ENCODE measurements at regions not wholly inside any gene's neighbourhood (a gene's known extent, or its start where the extent isn't known, plus 50 kb on each side); places are given as distances from the start of the nearest gene placed in this dataset.

DNA sequence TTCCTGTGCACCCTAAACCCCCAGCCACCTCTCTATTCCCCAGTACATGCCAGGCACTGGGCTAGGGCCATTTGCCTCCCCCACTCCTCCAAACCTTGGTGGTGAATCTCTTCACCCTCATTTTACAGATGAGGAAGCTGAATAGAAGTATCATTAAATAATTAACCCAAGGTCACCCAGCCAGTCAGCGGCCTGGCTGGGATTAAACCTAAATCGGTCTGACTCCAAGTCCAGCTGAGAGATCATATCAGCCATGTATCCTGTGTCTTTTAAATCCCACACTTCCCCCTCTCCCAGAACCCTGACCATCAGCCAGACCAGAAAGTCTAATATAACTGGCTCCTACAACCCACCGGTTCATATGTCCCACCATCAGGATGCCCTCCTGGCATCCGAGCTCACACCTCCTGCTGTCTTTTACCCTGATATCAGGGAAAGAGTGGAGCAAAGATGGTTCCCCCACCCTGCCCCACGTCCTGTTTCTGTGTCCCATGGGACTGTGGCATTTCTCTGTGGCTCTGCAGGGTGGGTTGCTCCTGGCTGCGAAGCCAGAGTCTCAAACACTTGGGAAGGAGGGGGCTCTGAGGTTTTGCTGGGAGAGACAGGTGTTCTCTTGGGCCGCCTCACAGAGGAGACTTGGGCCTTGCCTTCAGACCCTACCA lies 145.3 kb downstream of the VEGFA start:
- TF ChIP-seq, protein P1, sequence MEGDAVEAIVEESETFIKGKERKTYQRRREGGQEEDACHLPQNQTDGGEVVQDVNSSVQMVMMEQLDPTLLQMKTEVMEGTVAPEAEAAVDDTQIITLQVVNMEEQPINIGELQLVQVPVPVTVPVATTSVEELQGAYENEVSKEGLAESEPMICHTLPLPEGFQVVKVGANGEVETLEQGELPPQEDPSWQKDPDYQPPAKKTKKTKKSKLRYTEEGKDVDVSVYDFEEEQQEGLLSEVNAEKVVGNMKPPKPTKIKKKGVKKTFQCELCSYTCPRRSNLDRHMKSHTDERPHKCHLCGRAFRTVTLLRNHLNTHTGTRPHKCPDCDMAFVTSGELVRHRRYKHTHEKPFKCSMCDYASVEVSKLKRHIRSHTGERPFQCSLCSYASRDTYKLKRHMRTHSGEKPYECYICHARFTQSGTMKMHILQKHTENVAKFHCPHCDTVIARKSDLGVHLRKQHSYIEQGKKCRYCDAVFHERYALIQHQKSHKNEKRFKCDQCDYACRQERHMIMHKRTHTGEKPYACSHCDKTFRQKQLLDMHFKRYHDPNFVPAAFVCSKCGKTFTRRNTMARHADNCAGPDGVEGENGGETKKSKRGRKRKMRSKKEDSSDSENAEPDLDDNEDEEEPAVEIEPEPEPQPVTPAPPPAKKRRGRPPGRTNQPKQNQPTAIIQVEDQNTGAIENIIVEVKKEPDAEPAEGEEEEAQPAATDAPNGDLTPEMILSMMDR (IDR thresholded peaks at IDR 0.05 in 2 of 3, conservative IDR thresholded peaks at IDR 0.05 in 1 of 3; ENCODE audit: borderline replicate concordance in 1 of 3, insufficient read depth in 1 of 3, low read depth in 2 of 3, low read length in 2 of 3), result no peak
- TF ChIP-seq POLR2A (IDR thresholded peaks at IDR 0.05; ENCODE audit: borderline replicate concordance, extremely low read depth, insufficient read depth, insufficient read length) (no peak), POLR2AphosphoS5 (IDR thresholded peaks at IDR 0.05; ENCODE audit: low read depth, low read length) (no peak), YY1 (IDR thresholded peaks at IDR 0.05; ENCODE audit: extremely low read depth, insufficient replicate concordance, low read depth, low read length) (no peak), ZNF274 (IDR thresholded peaks at IDR 0.05; ENCODE audit: low read depth, low read length) (no peak), CBX3 (IDR thresholded peaks at IDR 0.05; ENCODE audit: low read depth) (no peak), SIN3A (IDR thresholded peaks at IDR 0.05; ENCODE audit: low read depth) (no peak), ZFX (IDR thresholded peaks at IDR 0.05) (no peak), EZH2phosphoT487 (IDR thresholded peaks at IDR 0.05; ENCODE audit: borderline replicate concordance) (no peak)
- TF ChIP-seq, protein P2, sequence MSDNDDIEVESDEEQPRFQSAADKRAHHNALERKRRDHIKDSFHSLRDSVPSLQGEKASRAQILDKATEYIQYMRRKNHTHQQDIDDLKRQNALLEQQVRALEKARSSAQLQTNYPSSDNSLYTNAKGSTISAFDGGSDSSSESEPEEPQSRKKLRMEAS (IDR thresholded peaks at IDR 0.05), result no peak
- TF ChIP-seq, protein P3, sequence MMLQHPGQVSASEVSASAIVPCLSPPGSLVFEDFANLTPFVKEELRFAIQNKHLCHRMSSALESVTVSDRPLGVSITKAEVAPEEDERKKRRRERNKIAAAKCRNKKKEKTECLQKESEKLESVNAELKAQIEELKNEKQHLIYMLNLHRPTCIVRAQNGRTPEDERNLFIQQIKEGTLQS (IDR thresholded peaks at IDR 0.05), result no peak

Data from HCT116 (cell line).